Thymus (tissue), 11 donors: ENCODE measurements at regions not wholly inside any gene's neighbourhood (a gene's known extent, or its start where the extent isn't known, plus 50 kb on each side); places are given as distances from the start of the nearest gene placed in this dataset.
"Not testable (repeated sequence)": the region's sequence is repeated elsewhere in the genome, so short reads cannot be mapped to it uniquely, and the experiment has no call there.

ENCODE experiments used
- DNase-seq, 9 donors: peaks; one replicate each; pipeline ENCODE4 v3.0.0-alpha.2; 2013; ENCODE audit warnings: low spot score in 9 of 9, low read depth in 6 of 9, missing footprints in 1 of 9
- H3K27ac ChIP-seq, 2 donors: one replicate each; pipeline ENCODE4 v1.5.1; 2013; ENCODE audit warnings: control low read depth in 1 of 2, low read depth in 1 of 2, low read length in 1 of 2, mild to moderate bottlenecking in 1 of 2, moderate library complexity in 1 of 2
- H3K27me3 ChIP-seq, 2 donors: one replicate each; pipeline ENCODE4 v1.5.1; 2013; ENCODE audit warnings: low read length in 1 of 2; ENCODE audit not compliant: control insufficient read depth in 2 of 2, insufficient read depth in 1 of 2
- H3K36me3 ChIP-seq, 2 donors: one replicate each; pipeline ENCODE4 v1.5.1; 2013; ENCODE audit warnings: low read length in 1 of 2, mild to moderate bottlenecking in 1 of 2, moderate library complexity in 1 of 2; ENCODE audit not compliant: control insufficient read depth in 2 of 2, insufficient read depth in 2 of 2
- H3K4me1 ChIP-seq, 2 donors: one replicate each; pipeline ENCODE4 v1.5.1; 2013; ENCODE audit warnings: low read length in 2 of 2; ENCODE audit not compliant: control insufficient read depth in 2 of 2, insufficient read depth in 2 of 2
- H3K4me3 ChIP-seq, 2 donors: one replicate each; pipeline ENCODE4 v1.5.1; 2013; ENCODE audit warnings: low read length in 2 of 2, control low read depth in 1 of 2, mild to moderate bottlenecking in 1 of 2
- H3K9me3 ChIP-seq, 2 donors: one replicate each; pipeline ENCODE4 v1.5.1; 2013; ENCODE audit warnings: low read length in 1 of 2, mild to moderate bottlenecking in 1 of 2; ENCODE audit not compliant: control insufficient read depth in 2 of 2, insufficient read depth in 1 of 2
- WGBS: extraction: QIAGEN DNeasy Blood & Tissue Kit; methylation state at CpG from one replicate; pipeline ENCODE4 v1.1.7; 2013; 5-methylcytosine and 5-hydroxymethylcytosine counted together
- donor health status: healthy.

GRCh38 chr4:28481565-28481964 lies 1620.9 kb downstream of the STIM2 start:
- H3K36me3 ChIP-seq: no peaks in the 10 kb centered on the region
- H3K27ac ChIP-seq: no peak overlapping the region
- H3K9me3 ChIP-seq: no peaks in the 10 kb centered on the region
- H3K27me3 ChIP-seq: no peaks in the 10 kb centered on the region
- H3K4me1 ChIP-seq: no peaks in the 10 kb centered on the region
- no peak overlapping the region for H3K4me3 ChIP-seq
- WGBS: 89% methylated on average over 4 of the region's 4 CpGs
- DNase-seq: no peak

GRCh38 chr4:28482580-28483270 lies 1622.1 kb downstream of the STIM2 start:
- Histone ChIP-seq H3K36me3 (no peaks in the 10 kb centered on the region), H3K27ac (no peak overlapping the region), H3K9me3 (no peaks in the 10 kb centered on the region), H3K27me3 (no peaks in the 10 kb centered on the region), H3K4me1 (no peaks in the 10 kb centered on the region), H3K4me3 (no peak overlapping the region)
- 80% methylated on average over 7 of the region's 7 CpGs for WGBS
- DNase-seq: no peak

- Histone ChIP-seq H3K27me3 (no peaks in the 10 kb centered on the region), H3K4me3 (no peak overlapping the region), H3K4me1 (no peaks in the 10 kb centered on the region), H3K36me3 (no peaks in the 10 kb centered on the region), H3K27ac (no peak overlapping the region), H3K9me3 (no peaks in the 10 kb centered on the region)
- WGBS: 92% methylated on average over 1 of the region's 1 CpG
- DNase-seq: no peak
Observed at GRCh38 chr4:28488021-28488420, 1627.4 kb downstream of the STIM2 start.

- Histone ChIP-seq H3K27ac (no peak overlapping the region), H3K27me3 (no peaks in the 10 kb centered on the region), H3K36me3 (no peaks in the 10 kb centered on the region), H3K4me3 (no peak overlapping the region), H3K4me1 (no peaks in the 10 kb centered on the region), H3K9me3 (no peaks in the 10 kb centered on the region)
- DNase-seq: no peak
- WGBS: 88% methylated on average over 3 of the region's 3 CpGs
Observed at GRCh38 chr4:28490669-28491068, 1630.0 kb downstream of the STIM2 start.

- no peaks in the 10 kb centered on the region for H3K27me3 ChIP-seq
- no peak overlapping the region for H3K4me3 ChIP-seq
- 93% methylated on average over 4 of the region's 4 CpGs for WGBS
- no peak for DNase-seq
- H3K9me3 ChIP-seq: peaks cover 0 to 4% of the 10 kb centered on the region in 2 donors
- H3K4me1 ChIP-seq: no peaks in the 10 kb centered on the region
- no peak overlapping the region for H3K27ac ChIP-seq
- H3K36me3 ChIP-seq: no peaks in the 10 kb centered on the region
Observed at GRCh38 chr4:28505064-28505463, 1644.4 kb downstream of the STIM2 start.

GRCh38 chr4:28508636-28509035 lies 1648.0 kb downstream of the STIM2 start:
- Histone ChIP-seq H3K9me3 (peaks cover 0 to 4% of the 10 kb centered on the region in 2 donors), H3K36me3 (no peaks in the 10 kb centered on the region), H3K4me3 (no peak overlapping the region), H3K27me3 (no peaks in the 10 kb centered on the region), H3K4me1 (no peaks in the 10 kb centered on the region), H3K27ac (no peak overlapping the region)
- WGBS: 95% methylated on average over 9 of the region's 9 CpGs
- DNase-seq: no peak

- H3K9me3 ChIP-seq, H3K27ac ChIP-seq, H3K27me3 ChIP-seq, H3K4me3 ChIP-seq, H3K36me3 ChIP-seq, H3K4me1 ChIP-seq, DNase-seq: not testable (repeated sequence)
- WGBS: 97% methylated on average over 30 of the region's 30 CpGs
Observed at GRCh38 chr4:28514766-28515165, 1654.1 kb downstream of the STIM2 start.

- Histone ChIP-seq H3K9me3 (no peaks in the 10 kb centered on the region), H3K4me1 (no peaks in the 10 kb centered on the region), H3K27ac (no peak overlapping the region), H3K27me3 (no peaks in the 10 kb centered on the region), H3K36me3 (no peaks in the 10 kb centered on the region), H3K4me3 (no peak overlapping the region)
- WGBS: 72% methylated on average over 1 of the region's 1 CpG
- no peak for DNase-seq
Observed at GRCh38 chr4:28518561-28519165, 1658.0 kb downstream of the STIM2 start.

GRCh38 chr4:28523681-28524190 lies 1663.1 kb downstream of the STIM2 start:
- Histone ChIP-seq H3K9me3 (no peaks in the 10 kb centered on the region), H3K27ac (no peak overlapping the region), H3K36me3 (no peaks in the 10 kb centered on the region), H3K4me1 (no peaks in the 10 kb centered on the region), H3K4me3 (no peak overlapping the region), H3K27me3 (no peaks in the 10 kb centered on the region)
- WGBS: 92% methylated on average over 3 of the region's 3 CpGs
- DNase-seq: no peak
